ENCODE measurements at regions not wholly inside any gene's neighbourhood (a gene's known extent, or its start where the extent isn't known, plus 50 kb on each side); places are given as distances from the start of the nearest gene placed in this dataset.
"Not testable (repeated sequence)": the region's sequence is repeated elsewhere in the genome, so short reads cannot be mapped to it uniquely, and the experiment has no call there.

DNA sequence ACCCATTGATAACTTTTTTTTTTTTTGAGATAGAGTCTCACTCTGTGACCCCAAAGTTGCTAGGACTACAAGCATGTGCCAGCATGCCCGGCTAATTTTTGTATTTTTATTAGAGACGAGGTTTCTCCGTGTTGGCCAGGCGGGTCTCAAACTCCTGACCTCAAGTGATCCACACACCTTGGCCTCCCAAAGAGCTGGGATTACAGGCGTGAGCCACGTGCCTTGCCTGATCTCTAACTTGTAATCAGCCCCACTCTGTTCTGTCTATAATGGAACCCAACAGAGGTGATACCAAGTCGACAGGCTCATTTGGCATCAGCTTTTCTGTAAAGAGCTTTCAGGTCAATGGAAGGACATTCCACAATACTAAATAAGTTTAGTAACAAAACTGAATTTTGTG, 99.4 kb downstream of the HFE start:
- Histone ChIP-seq H3K79me1 (ENCODE audit: low read depth, low read length) (no peaks in the 10 kb centered on the region), H3K27me3 (ENCODE audit: control insufficient read depth in 3 of 3, insufficient read depth in 3 of 3, low read depth in 1 of 3, low read length in 3 of 3) (no peaks in the 10 kb centered on the region), H3K4ac (ENCODE audit: low read length) (no peak overlapping the region), H3K4me1 (ENCODE audit: control insufficient read depth in 2 of 2, insufficient read depth in 1 of 2, low read depth in 1 of 2, low read length in 2 of 2) (peaks cover 0 to 2% of the 10 kb centered on the region in 2 donors), H3K9me3 (replicated peaks in 1 of 2; ENCODE audit: control insufficient read depth in 2 of 2, insufficient read depth in 1 of 2, low read depth in 1 of 2, low read length in 2 of 2) (no peaks in the 10 kb centered on the region), H3K36me3 (replicated peaks in 1 of 2; ENCODE audit: control insufficient read depth in 2 of 2, insufficient read depth in 2 of 2, low read length in 2 of 2) (no peaks in the 10 kb centered on the region), H3K14ac (ENCODE audit: low read length) (no peak overlapping the region), H3K23ac (ENCODE audit: low read depth, low read length, poor library complexity) (no peak overlapping the region), H3K4me2 (ENCODE audit: insufficient read depth, low read length, poor library complexity, severe bottlenecking) (no peak overlapping the region), H2BK5ac (ENCODE audit: low read length) (no peak overlapping the region), H3K27ac (replicated peaks; ENCODE audit: low read length) (no peak overlapping the region), H3K18ac (ENCODE audit: low read length) (no peak overlapping the region), H4K8ac (ENCODE audit: low read depth, low read length) (no peak overlapping the region), H2BK15ac (ENCODE audit: low read length) (no peak overlapping the region), H3K4me3 (ENCODE audit: low read length in 2 of 2) (no peak overlapping the region), H2BK120ac (ENCODE audit: low read depth, low read length) (no peak overlapping the region), H4K91ac (ENCODE audit: low read depth, low read length, poor library complexity) (no peak overlapping the region), H2BK12ac (ENCODE audit: low read length) (no peak overlapping the region), H2AK5ac (ENCODE audit: low read depth, low read length) (no peak overlapping the region), H3K9ac (ENCODE audit: low read depth, low read length, poor library complexity) (no peak overlapping the region), H2AFZ (ENCODE audit: low read length) (no peak overlapping the region)
- no peak for DNase-seq (ENCODE audit: low spot score)
- no CpG with 5 or more reads among the region's 7 CpGs for WGBS, 2 donors (ENCODE audit: extremely low coverage in 2 of 2, insufficient read length in 2 of 2, insufficient replicate concordance in 1 of 2)

DNA sequence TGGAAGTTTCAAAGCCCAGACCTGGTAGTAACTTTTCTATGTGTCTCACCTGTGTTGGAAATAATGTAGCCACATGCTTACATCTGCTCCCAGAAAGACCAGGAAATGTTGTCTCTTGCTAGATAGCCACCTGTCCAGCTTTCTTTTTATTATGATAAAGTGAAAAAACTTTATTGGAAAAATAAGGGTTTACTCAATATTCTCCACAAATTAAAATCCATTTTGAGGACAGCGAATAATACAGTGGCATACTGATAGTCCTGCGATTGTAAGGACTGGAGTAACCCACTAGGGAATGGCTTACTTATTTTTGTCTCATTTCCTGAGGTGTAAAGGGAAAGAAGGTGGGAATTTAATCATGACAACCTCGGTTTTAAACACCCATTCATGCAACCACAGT, 100.1 kb downstream of the HFE start:
- no peak overlapping the region for H3K4ac ChIP-seq (ENCODE audit: low read length)
- H3K18ac ChIP-seq (ENCODE audit: low read length) = no peak overlapping the region
- H3K9ac ChIP-seq (ENCODE audit: low read depth, low read length, poor library complexity) = no peak overlapping the region
- no peak overlapping the region for H3K27ac ChIP-seq (replicated peaks; ENCODE audit: low read length)
- no peak overlapping the region for H2BK12ac ChIP-seq (ENCODE audit: low read length)
- no peak overlapping the region for H2BK120ac ChIP-seq (ENCODE audit: low read depth, low read length)
- H2AK5ac ChIP-seq (ENCODE audit: low read depth, low read length) = no peak overlapping the region
- H3K9me3 ChIP-seq (replicated peaks in 1 of 2; ENCODE audit: control insufficient read depth in 2 of 2, insufficient read depth in 1 of 2, low read depth in 1 of 2, low read length in 2 of 2) = no peaks in the 10 kb centered on the region
- no peak overlapping the region for H2BK15ac ChIP-seq (ENCODE audit: low read length)
- no peaks in the 10 kb centered on the region for H3K27me3 ChIP-seq (ENCODE audit: control insufficient read depth in 3 of 3, insufficient read depth in 3 of 3, low read depth in 1 of 3, low read length in 3 of 3)
- H2AFZ ChIP-seq (ENCODE audit: low read length) = no peak overlapping the region
- H4K8ac ChIP-seq (ENCODE audit: low read depth, low read length) = no peak overlapping the region
- H3K4me3 ChIP-seq (ENCODE audit: low read length in 2 of 2) = peak overlapping the region in 1 of 2 donors; percentile 57
- H3K23ac ChIP-seq (ENCODE audit: low read depth, low read length, poor library complexity) = no peak overlapping the region
- H4K91ac ChIP-seq (ENCODE audit: low read depth, low read length, poor library complexity) = no peak overlapping the region
- no peak overlapping the region for H3K14ac ChIP-seq (ENCODE audit: low read length)
- no peak overlapping the region for H3K4me2 ChIP-seq (ENCODE audit: insufficient read depth, low read length, poor library complexity, severe bottlenecking)
- H3K79me1 ChIP-seq (ENCODE audit: low read depth, low read length) = no peaks in the 10 kb centered on the region
- no CpG with 5 or more reads among the region's 3 CpGs for WGBS, 2 donors (ENCODE audit: extremely low coverage in 2 of 2, insufficient read length in 2 of 2, insufficient replicate concordance in 1 of 2)
- H3K36me3 ChIP-seq (replicated peaks in 1 of 2; ENCODE audit: control insufficient read depth in 2 of 2, insufficient read depth in 2 of 2, low read length in 2 of 2) = no peaks in the 10 kb centered on the region
- H2BK5ac ChIP-seq (ENCODE audit: low read length) = no peak overlapping the region
- DNase-seq (ENCODE audit: low spot score) = no peak
- H3K4me1 ChIP-seq (ENCODE audit: control insufficient read depth in 2 of 2, insufficient read depth in 1 of 2, low read depth in 1 of 2, low read length in 2 of 2) = peaks cover 0 to 2% of the 10 kb centered on the region in 2 donors

DNA sequence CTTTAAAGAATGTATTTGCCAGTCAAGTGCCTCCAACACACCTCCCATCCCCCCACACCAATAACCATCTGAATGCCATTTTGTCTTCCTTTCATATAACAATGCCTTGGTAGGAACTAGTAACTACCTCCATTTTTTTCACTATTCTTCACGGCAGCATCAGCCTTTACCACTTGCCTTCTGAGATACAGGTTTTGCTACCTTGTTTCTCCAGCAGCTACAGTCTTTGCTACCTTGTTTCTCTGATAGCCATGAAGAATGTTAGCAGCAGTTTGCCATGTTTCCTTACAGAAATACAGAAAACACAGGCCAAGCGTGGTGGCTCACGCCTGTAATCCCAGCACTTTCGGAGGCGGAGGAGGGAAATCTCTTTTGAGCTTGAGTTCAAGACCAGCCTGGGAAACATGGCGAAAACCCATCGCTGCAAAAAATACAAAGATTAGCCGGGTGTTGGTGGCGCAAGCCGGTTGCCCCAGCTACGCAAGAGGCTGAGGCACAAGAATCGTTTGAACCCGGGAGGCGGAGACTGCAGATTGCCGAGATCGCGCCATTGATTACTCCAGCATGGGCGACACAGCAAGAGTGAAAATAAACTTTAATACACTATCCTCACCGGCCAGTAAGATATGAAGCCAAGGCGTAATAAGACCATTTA, 100.9 kb downstream of the HFE start:
- H3K9me3 ChIP-seq (replicated peaks in 1 of 2; ENCODE audit: control insufficient read depth in 2 of 2, insufficient read depth in 1 of 2, low read depth in 1 of 2, low read length in 2 of 2) = no peaks in the 10 kb centered on the region
- peak overlapping the region; percentile 75 for H3K9ac ChIP-seq (ENCODE audit: low read depth, low read length, poor library complexity)
- H3K79me1 ChIP-seq (ENCODE audit: low read depth, low read length) = no peaks in the 10 kb centered on the region
- H3K27me3 ChIP-seq (ENCODE audit: control insufficient read depth in 3 of 3, insufficient read depth in 3 of 3, low read depth in 1 of 3, low read length in 3 of 3) = no peaks in the 10 kb centered on the region
- peak overlapping the region; percentile 77 for H3K4me2 ChIP-seq (ENCODE audit: insufficient read depth, low read length, poor library complexity, severe bottlenecking)
- H3K36me3 ChIP-seq (replicated peaks in 1 of 2; ENCODE audit: control insufficient read depth in 2 of 2, insufficient read depth in 2 of 2, low read length in 2 of 2) = no peaks in the 10 kb centered on the region
- no peak overlapping the region for H2BK12ac ChIP-seq (ENCODE audit: low read length)
- H3K14ac ChIP-seq (ENCODE audit: low read length) = no peak overlapping the region
- H2BK15ac ChIP-seq (ENCODE audit: low read length) = no peak overlapping the region
- H4K8ac ChIP-seq (ENCODE audit: low read depth, low read length) = no peak overlapping the region
- DNase-seq (ENCODE audit: low spot score) = no peak
- H4K91ac ChIP-seq (ENCODE audit: low read depth, low read length, poor library complexity) = no peak overlapping the region
- H2BK120ac ChIP-seq (ENCODE audit: low read depth, low read length) = no peak overlapping the region
- H3K4me1 ChIP-seq (ENCODE audit: control insufficient read depth in 2 of 2, insufficient read depth in 1 of 2, low read depth in 1 of 2, low read length in 2 of 2) = peaks cover 0 to 2% of the 10 kb centered on the region in 2 donors
- no CpG with 5 or more reads among the region's 20 CpGs for WGBS, 2 donors (ENCODE audit: extremely low coverage in 2 of 2, insufficient read length in 2 of 2, insufficient replicate concordance in 1 of 2)
- H2AK5ac ChIP-seq (ENCODE audit: low read depth, low read length) = no peak overlapping the region
- peak overlapping the region; percentile 86 for H3K27ac ChIP-seq (replicated peaks; ENCODE audit: low read length)
- H3K4ac ChIP-seq (ENCODE audit: low read length) = no peak overlapping the region
- H3K23ac ChIP-seq (ENCODE audit: low read depth, low read length, poor library complexity) = no peak overlapping the region
- H3K18ac ChIP-seq (ENCODE audit: low read length) = no peak overlapping the region
- peak overlapping the region; percentile 57 to 91 for H3K4me3 ChIP-seq (ENCODE audit: low read length in 2 of 2)
- no peak overlapping the region for H2AFZ ChIP-seq (ENCODE audit: low read length)
- H2BK5ac ChIP-seq (ENCODE audit: low read length) = no peak overlapping the region

DNA sequence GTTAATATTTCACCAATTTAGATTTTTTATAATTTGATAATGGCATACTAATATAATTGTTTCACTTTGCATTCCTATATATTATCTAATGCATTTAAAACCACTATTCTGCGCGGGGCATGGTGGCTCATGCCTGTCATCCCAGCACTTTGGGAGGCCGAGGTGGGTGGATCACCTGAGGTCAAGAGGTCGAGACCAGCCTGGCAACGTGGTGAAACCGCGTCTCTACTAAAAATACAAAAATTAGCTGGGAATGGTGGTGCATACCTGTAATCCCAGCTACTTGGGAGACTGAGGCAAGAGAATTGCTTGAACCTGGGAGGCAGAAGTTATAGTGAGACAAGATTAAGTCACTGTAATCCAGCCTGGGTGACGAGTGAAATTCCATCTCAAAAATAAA, 104.3 kb downstream of the HFE start:
- H3K27ac ChIP-seq (replicated peaks; ENCODE audit: low read length) = not testable (repeated sequence)

More for the DNA sequence above, 104.3 kb downstream of the HFE start:
- not testable (repeated sequence) for H3K9ac ChIP-seq (ENCODE audit: low read depth, low read length, poor library complexity); H2AK5ac ChIP-seq (ENCODE audit: low read depth, low read length); H3K4ac ChIP-seq (ENCODE audit: low read length); H2BK15ac ChIP-seq (ENCODE audit: low read length); H3K18ac ChIP-seq (ENCODE audit: low read length); H2AFZ ChIP-seq (ENCODE audit: low read length); H2BK120ac ChIP-seq (ENCODE audit: low read depth, low read length); H3K23ac ChIP-seq (ENCODE audit: low read depth, low read length, poor library complexity); H3K9me3 ChIP-seq (replicated peaks in 1 of 2; ENCODE audit: control insufficient read depth in 2 of 2, insufficient read depth in 1 of 2, low read depth in 1 of 2, low read length in 2 of 2); H4K8ac ChIP-seq (ENCODE audit: low read depth, low read length); H3K36me3 ChIP-seq (replicated peaks in 1 of 2; ENCODE audit: control insufficient read depth in 2 of 2, insufficient read depth in 2 of 2, low read length in 2 of 2); H3K27me3 ChIP-seq (ENCODE audit: control insufficient read depth in 3 of 3, insufficient read depth in 3 of 3, low read depth in 1 of 3, low read length in 3 of 3); H3K79me1 ChIP-seq (ENCODE audit: low read depth, low read length); H2BK12ac ChIP-seq (ENCODE audit: low read length); H3K4me3 ChIP-seq (ENCODE audit: low read length in 2 of 2); H2BK5ac ChIP-seq (ENCODE audit: low read length); H3K4me2 ChIP-seq (ENCODE audit: insufficient read depth, low read length, poor library complexity, severe bottlenecking); DNase-seq (ENCODE audit: low spot score); H3K14ac ChIP-seq (ENCODE audit: low read length); H4K91ac ChIP-seq (ENCODE audit: low read depth, low read length, poor library complexity)
- no CpG with 5 or more reads among the region's 8 CpGs for WGBS, 2 donors (ENCODE audit: extremely low coverage in 2 of 2, insufficient read length in 2 of 2, insufficient replicate concordance in 1 of 2)
- peaks cover 2 to 14% of the 10 kb centered on the region in 2 donors for H3K4me1 ChIP-seq (ENCODE audit: control insufficient read depth in 2 of 2, insufficient read depth in 1 of 2, low read depth in 1 of 2, low read length in 2 of 2)
